OCI-LY7 (cell line): ENCODE measurements at regions not wholly inside any gene's neighbourhood (a gene's known extent, or its start where the extent isn't known, plus 50 kb on each side); places are given as distances from the start of the nearest gene placed in this dataset.

Source experiments
- BruUV-seq: library from RNA; stranded (reverse); fragments of 400-500 nt; replicated peaks from 2 replicates; lab custom pipeline; 2021; lab: Mats Ljungman, UMichigan
- CTCF ChIA-PET: fragments of 300-600 bp; sonication (Branson Sonifier 250); formaldehyde crosslinking; loops from one replicate; lab custom pipeline; 2022; ENCODE audit warnings: antibody characterized with exemption; ENCODE audit not compliant: unreplicated experiment; lab: Charles Lee
- POLR2A ChIA-PET: fragments of 300-600 bp; sonication (Branson Sonifier 250); formaldehyde crosslinking; loops from one replicate; lab custom pipeline; 2022; ENCODE audit warnings: antibody characterized with exemption; lab: Charles Lee
- DNase-seq: peaks from one replicate; pipeline ENCODE4 v3.0.0-alpha.2; 2015; ENCODE audit warnings: low spot score
- H2AFZ ChIP-seq: fragments of 200-600 bp; sonication (generic), shearing (Covaris generic); 2 replicates; pipeline ENCODE4 v1.6.1; 2014; ENCODE audit warnings: mild to moderate bottlenecking, antibody characterized with exemption, low read length, moderate library complexity
- H3K27ac ChIP-seq: fragments of 200-600 bp; sonication (generic); 2 replicates; pipeline ENCODE4 v1.5.1; 2014; ENCODE audit warnings: mixed run types, low read depth, mild to moderate bottlenecking, moderate library complexity, low read length, inconsistent platforms; ENCODE audit not compliant: poor library complexity, severe bottlenecking
- H3K36me3 ChIP-seq: fragments of 200-600 bp; sonication (generic); 2 replicates; pipeline ENCODE4 v1.6.1; 2014; ENCODE audit warnings: mild to moderate bottlenecking, antibody characterized with exemption, low read length, moderate library complexity, mixed read lengths; ENCODE audit not compliant: insufficient read depth
- H3K4me1 ChIP-seq: fragments of 200-600 bp; sonication (generic); 2 replicates; pipeline ENCODE4 v1.5.1; 2014; ENCODE audit warnings: mild to moderate bottlenecking, low read length; ENCODE audit not compliant: insufficient read depth, poor library complexity, severe bottlenecking
- H3K4me2 ChIP-seq: fragments of 200-600 bp; sonication (generic); 2 replicates; pipeline ENCODE4 v1.6.1; 2014; ENCODE audit warnings: mild to moderate bottlenecking, low read length
- H3K4me3 ChIP-seq: fragments of 200-600 bp; sonication (generic); 2 replicates; pipeline ENCODE4 v1.5.1; 2014; ENCODE audit warnings: mild to moderate bottlenecking, low read depth, low read length; ENCODE audit not compliant: poor library complexity, severe bottlenecking
- H3K79me2 ChIP-seq: fragments of 200-600 bp; sonication (generic); 2 replicates; pipeline ENCODE4 v1.6.1; 2016; ENCODE audit warnings: low read depth, mild to moderate bottlenecking, low read length, moderate library complexity, mixed read lengths; ENCODE audit not compliant: insufficient read depth
- H3K9me2 ChIP-seq: fragments of 200-600 bp; sonication (generic); 2 replicates; pipeline ENCODE4 v1.6.1; 2016; ENCODE audit warnings: mild to moderate bottlenecking, low read length, mixed read lengths; ENCODE audit not compliant: insufficient read depth
- H3K9me3 ChIP-seq: fragments of 200-600 bp; sonication (generic); 2 replicates; pipeline ENCODE4 v1.6.1; 2014; ENCODE audit warnings: mild to moderate bottlenecking, mixed run types, low read length, mixed read lengths
- H4K20me1 ChIP-seq: fragments of 200-600 bp; sonication (generic); 2 replicates; pipeline ENCODE4 v1.6.1; 2014; ENCODE audit warnings: mild to moderate bottlenecking, antibody characterized with exemption, low read length, moderate library complexity, mixed read lengths; ENCODE audit not compliant: insufficient read depth
- EZH2phosphoT487 ChIP-seq: fragments of 200-600 bp; sonication (generic); IDR thresholded peaks from 2 replicates; pipeline ENCODE4 v1.6.1; 2018; ENCODE audit warnings: low read depth, borderline replicate concordance, mild to moderate bottlenecking, mixed run types, antibody characterized with exemption, low read length, moderate library complexity, mixed read lengths
- intact Hi-C: fragments of 100-400 bp; cut with micrococcal nuclease; formaldehyde crosslinking; loops from one replicate; pipeline ENCODE4 v1.10.0; 2022; ENCODE audit not compliant: unreplicated experiment
- TF ChIP-seq, protein P1 (sequence below): fragments of 200-600 bp; sonication (generic); conservative IDR thresholded peaks from 2 replicates; pipeline ENCODE4 v1.5.1; 2014; ENCODE audit warnings: mild to moderate bottlenecking, antibody characterized with exemption, low read length, moderate library complexity, mixed read lengths

DNA sequence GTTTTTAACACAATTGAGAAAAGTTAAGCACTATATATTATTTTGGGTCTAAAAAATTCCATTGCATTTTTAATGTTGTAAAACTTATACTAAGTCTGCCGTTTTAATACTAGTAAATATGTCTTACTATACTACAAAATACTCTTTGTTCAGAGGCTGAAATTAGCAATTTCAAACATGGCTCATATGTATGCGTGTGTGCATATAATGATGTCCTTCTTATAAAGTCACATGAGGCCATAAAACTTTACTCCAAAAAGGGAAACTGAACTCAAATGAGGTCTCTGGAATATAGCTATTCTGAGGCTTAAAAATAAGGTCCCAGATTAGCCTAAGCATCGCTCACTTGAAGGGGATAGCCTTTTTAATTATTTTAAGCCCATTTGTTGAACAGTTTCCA is 224.0 kb downstream of the MYLK4 start:
- TF ChIP-seq, protein P1, sequence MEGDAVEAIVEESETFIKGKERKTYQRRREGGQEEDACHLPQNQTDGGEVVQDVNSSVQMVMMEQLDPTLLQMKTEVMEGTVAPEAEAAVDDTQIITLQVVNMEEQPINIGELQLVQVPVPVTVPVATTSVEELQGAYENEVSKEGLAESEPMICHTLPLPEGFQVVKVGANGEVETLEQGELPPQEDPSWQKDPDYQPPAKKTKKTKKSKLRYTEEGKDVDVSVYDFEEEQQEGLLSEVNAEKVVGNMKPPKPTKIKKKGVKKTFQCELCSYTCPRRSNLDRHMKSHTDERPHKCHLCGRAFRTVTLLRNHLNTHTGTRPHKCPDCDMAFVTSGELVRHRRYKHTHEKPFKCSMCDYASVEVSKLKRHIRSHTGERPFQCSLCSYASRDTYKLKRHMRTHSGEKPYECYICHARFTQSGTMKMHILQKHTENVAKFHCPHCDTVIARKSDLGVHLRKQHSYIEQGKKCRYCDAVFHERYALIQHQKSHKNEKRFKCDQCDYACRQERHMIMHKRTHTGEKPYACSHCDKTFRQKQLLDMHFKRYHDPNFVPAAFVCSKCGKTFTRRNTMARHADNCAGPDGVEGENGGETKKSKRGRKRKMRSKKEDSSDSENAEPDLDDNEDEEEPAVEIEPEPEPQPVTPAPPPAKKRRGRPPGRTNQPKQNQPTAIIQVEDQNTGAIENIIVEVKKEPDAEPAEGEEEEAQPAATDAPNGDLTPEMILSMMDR: no peak
- no peak for TF ChIP-seq EZH2phosphoT487
- intact Hi-C loops: no loop called here
- Histone ChIP-seq H3K4me2 (no peak overlapping the region), H2AFZ (no peak overlapping the region), H3K27ac (no peak overlapping the region), H3K36me3 (no peaks in the 10 kb centered on the region), H3K9me3 (no peaks in the 10 kb centered on the region), H4K20me1 (no peaks in the 10 kb centered on the region), H3K9me2 (no peaks in the 10 kb centered on the region), H3K4me1 (no peaks in the 10 kb centered on the region), H3K4me3 (no peak overlapping the region), H3K79me2 (no peaks in the 10 kb centered on the region)
- no TSS peak for BruUV-seq
- CTCF ChIA-PET: no interaction called here
- POLR2A ChIA-PET: no interaction called here
- DNase-seq: no peak

DNA sequence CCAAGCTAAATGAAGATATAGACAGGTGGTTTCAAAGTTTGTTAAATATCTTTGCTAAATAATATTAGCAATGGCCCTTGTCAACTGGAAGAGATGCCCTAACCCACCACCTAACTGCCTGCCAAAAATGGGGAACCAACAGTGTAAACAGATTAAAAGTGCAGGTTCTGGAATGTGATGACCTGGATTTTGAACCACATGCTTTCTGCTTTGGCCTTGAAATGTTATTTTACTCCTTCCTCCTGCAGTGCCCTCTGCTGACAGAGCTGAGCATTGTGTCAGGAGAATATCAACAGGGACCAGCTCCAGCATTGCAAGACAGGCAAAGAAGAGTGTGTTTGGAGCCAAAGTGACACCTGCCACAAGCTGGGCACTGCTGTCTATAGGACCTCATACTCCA is 226.6 kb downstream of the MYLK4 start:
- Histone ChIP-seq H3K4me2 (no peak overlapping the region), H3K79me2 (no peaks in the 10 kb centered on the region), H3K4me1 (no peaks in the 10 kb centered on the region), H3K9me3 (no peaks in the 10 kb centered on the region), H2AFZ (no peak overlapping the region), H4K20me1 (no peaks in the 10 kb centered on the region), H3K9me2 (no peaks in the 10 kb centered on the region), H3K27ac (no peak overlapping the region), H3K36me3 (no peaks in the 10 kb centered on the region), H3K4me3 (no peak overlapping the region)
- TF ChIP-seq, protein P1: peak; percentile 70
- no peak for TF ChIP-seq EZH2phosphoT487
- intact Hi-C loops: no loop called here
- POLR2A ChIA-PET: interaction anchor here (0.6 kb wide), 1 partner anchor 120 kb away, joined by 3 read pairs; no protein-coding TSS in a partner anchor
- BruUV-seq: no TSS peak
- DNase-seq: peak; percentile 2
- CTCF ChIA-PET: no interaction called here

DNA sequence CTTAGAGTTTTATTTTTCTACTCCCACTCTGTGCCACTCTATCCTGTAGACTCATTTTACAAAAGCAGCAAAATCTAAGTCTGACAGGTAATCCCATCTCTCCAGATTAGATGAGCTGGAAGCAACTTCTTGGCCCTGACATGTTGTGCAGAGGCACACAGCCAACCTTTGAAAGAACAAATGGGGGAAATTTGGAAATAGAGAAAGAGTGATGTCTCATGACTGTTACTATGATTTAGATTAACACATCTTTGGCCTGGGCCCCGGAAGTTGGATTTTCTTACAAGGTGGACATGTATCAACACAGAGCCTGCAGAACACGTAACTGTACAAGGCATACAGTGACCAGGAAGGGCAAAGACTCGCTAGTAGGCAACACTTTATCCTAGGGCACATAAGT is 227.7 kb downstream of the MYLK4 start:
- Histone ChIP-seq H3K4me2 (no peak overlapping the region), H3K79me2 (no peaks in the 10 kb centered on the region), H3K9me2 (no peaks in the 10 kb centered on the region), H3K36me3 (no peaks in the 10 kb centered on the region), H3K27ac (no peak overlapping the region), H3K4me3 (no peak overlapping the region), H4K20me1 (no peaks in the 10 kb centered on the region), H2AFZ (no peak overlapping the region), H3K4me1 (no peaks in the 10 kb centered on the region), H3K9me3 (no peaks in the 10 kb centered on the region)
- ChIA-PET CTCF (no interaction called here), POLR2A (no interaction called here)
- no TSS peak for BruUV-seq
- no peak for DNase-seq
- no peak for TF ChIP-seq EZH2phosphoT487
- TF ChIP-seq, protein P1: no peak
- intact Hi-C loops: no loop called here
